ENCODE measurements at regions not wholly inside any gene's neighbourhood (a gene's known extent, or its start where the extent isn't known, plus 50 kb on each side); places are given as distances from the start of the nearest gene placed in this dataset.

GRCh38 chr2:146771531-146771930 lies 1073.3 kb upstream of the ACVR2A start:
- DNase-seq = no peak
- no peak for TF ChIP-seq POLR2A (IDR thresholded peaks at IDR 0.05)
- H3K27me3 ChIP-seq = no peaks in the 10 kb centered on the region
- no peaks in the 10 kb centered on the region for H3K4me1 ChIP-seq
- no peak overlapping the region for H3K4me3 ChIP-seq
- no peak overlapping the region for H3K27ac ChIP-seq
- H3K36me3 ChIP-seq = no peaks in the 10 kb centered on the region
- H3K9me3 ChIP-seq = no peaks in the 10 kb centered on the region

DNA sequence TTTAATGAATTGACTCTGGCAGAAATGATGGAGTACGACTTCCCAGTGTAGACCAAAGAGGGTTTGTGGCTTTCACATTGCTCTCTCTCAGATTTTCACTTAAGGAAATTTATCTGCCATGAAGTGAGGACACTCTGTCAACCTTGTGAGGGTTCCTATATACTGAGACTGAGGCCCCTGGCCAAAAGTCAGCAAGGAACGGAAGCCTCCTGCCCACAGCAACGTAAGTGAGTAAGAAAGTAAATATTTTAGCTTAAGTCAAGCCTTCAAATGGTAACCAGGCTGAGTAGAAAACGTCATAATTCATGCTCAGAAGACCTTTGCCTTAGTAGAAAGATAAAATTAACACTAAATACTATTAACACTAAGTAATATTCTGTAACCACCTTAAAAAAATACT lies 1080.5 kb upstream of the ACVR2A start:
- no peaks in the 10 kb centered on the region for H3K36me3 ChIP-seq
- H3K4me3 ChIP-seq = no peak overlapping the region
- H3K9me3 ChIP-seq = no peaks in the 10 kb centered on the region
- no peak for TF ChIP-seq POLR2A (IDR thresholded peaks at IDR 0.05)
- TF ChIP-seq, protein P1, sequence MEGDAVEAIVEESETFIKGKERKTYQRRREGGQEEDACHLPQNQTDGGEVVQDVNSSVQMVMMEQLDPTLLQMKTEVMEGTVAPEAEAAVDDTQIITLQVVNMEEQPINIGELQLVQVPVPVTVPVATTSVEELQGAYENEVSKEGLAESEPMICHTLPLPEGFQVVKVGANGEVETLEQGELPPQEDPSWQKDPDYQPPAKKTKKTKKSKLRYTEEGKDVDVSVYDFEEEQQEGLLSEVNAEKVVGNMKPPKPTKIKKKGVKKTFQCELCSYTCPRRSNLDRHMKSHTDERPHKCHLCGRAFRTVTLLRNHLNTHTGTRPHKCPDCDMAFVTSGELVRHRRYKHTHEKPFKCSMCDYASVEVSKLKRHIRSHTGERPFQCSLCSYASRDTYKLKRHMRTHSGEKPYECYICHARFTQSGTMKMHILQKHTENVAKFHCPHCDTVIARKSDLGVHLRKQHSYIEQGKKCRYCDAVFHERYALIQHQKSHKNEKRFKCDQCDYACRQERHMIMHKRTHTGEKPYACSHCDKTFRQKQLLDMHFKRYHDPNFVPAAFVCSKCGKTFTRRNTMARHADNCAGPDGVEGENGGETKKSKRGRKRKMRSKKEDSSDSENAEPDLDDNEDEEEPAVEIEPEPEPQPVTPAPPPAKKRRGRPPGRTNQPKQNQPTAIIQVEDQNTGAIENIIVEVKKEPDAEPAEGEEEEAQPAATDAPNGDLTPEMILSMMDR (IDR thresholded peaks at IDR 0.05) = no peak
- H3K27me3 ChIP-seq = no peaks in the 10 kb centered on the region
- DNase-seq = no peak
- H3K27ac ChIP-seq = no peak overlapping the region
- no peaks in the 10 kb centered on the region for H3K4me1 ChIP-seq

- Histone ChIP-seq H3K4me1 (no peaks in the 10 kb centered on the region), H3K27me3 (no peaks in the 10 kb centered on the region), H3K9me3 (no peaks in the 10 kb centered on the region), H3K36me3 (no peaks in the 10 kb centered on the region), H3K27ac (no peak overlapping the region), H3K4me3 (no peak overlapping the region)
- DNase-seq = no peak
- TF ChIP-seq, protein P1 (IDR thresholded peaks at IDR 0.05) = no peak
- TF ChIP-seq POLR2A (IDR thresholded peaks at IDR 0.05) = no peak
Observed at GRCh38 chr2:146762786-146763185, 1082.0 kb upstream of the ACVR2A start.

- TF ChIP-seq POLR2A (IDR thresholded peaks at IDR 0.05) = no peak
- TF ChIP-seq, protein P1 (IDR thresholded peaks at IDR 0.05) = no peak
- H3K9me3 ChIP-seq = no peaks in the 10 kb centered on the region
- no peak overlapping the region for H3K27ac ChIP-seq
- no peaks in the 10 kb centered on the region for H3K4me1 ChIP-seq
- no peak for DNase-seq
- no peak overlapping the region for H3K4me3 ChIP-seq
- no peaks in the 10 kb centered on the region for H3K36me3 ChIP-seq
- H3K27me3 ChIP-seq = no peaks in the 10 kb centered on the region
Observed at GRCh38 chr2:146754606-146755005, 1090.2 kb upstream of the ACVR2A start.

- Histone ChIP-seq H3K4me3 (no peak overlapping the region), H3K27me3 (no peaks in the 10 kb centered on the region), H3K9me3 (no peaks in the 10 kb centered on the region), H3K27ac (no peak overlapping the region), H3K36me3 (no peaks in the 10 kb centered on the region), H3K4me1 (no peaks in the 10 kb centered on the region)
- DNase-seq = no peak
- TF ChIP-seq, protein P1 (IDR thresholded peaks at IDR 0.05) = no peak
- no peak for TF ChIP-seq POLR2A (IDR thresholded peaks at IDR 0.05)
Observed at GRCh38 chr2:146748046-146748445, 1096.8 kb upstream of the ACVR2A start.

DNA sequence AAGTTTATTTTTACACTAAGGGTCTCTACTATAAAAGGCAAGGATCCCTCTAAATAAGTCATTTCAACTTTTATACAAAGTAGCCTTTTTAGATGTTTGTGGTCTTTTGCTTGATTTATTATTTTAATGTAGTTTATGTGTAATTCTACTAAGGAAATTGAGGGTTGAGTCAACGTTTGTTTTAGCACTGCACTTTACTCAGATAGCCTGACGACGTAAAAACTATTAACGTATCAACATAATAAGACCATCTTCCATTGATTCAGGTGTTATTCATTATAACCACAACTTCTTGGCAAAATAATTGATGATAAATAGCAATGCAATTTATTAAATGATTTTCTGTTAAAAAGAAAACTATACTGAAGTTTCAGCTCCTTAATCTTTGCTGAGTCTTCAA lies 1103.6 kb upstream of the ACVR2A start:
- Histone ChIP-seq H3K9me3 (no peaks in the 10 kb centered on the region), H3K27me3 (no peaks in the 10 kb centered on the region), H3K36me3 (no peaks in the 10 kb centered on the region), H3K27ac (no peak overlapping the region), H3K4me3 (no peak overlapping the region), H3K4me1 (no peaks in the 10 kb centered on the region)
- TF ChIP-seq POLR2A (IDR thresholded peaks at IDR 0.05) = no peak
- DNase-seq = no peak

- no peaks in the 10 kb centered on the region for H3K9me3 ChIP-seq
- no peak for DNase-seq
- no peak for TF ChIP-seq POLR2A (IDR thresholded peaks at IDR 0.05)
- TF ChIP-seq, protein P1 (IDR thresholded peaks at IDR 0.05) = no peak
- H3K36me3 ChIP-seq = no peaks in the 10 kb centered on the region
- H3K27ac ChIP-seq = no peak overlapping the region
- no peak overlapping the region for H3K4me3 ChIP-seq
- H3K27me3 ChIP-seq = no peaks in the 10 kb centered on the region
- H3K4me1 ChIP-seq = no peaks in the 10 kb centered on the region
Observed at GRCh38 chr2:146734821-146735190, 1110.0 kb upstream of the ACVR2A start.

All from Peyer's patch (tissue), 4 donors.